NB4 (cell line): ENCODE measurements at regions not wholly inside any gene's neighbourhood (a gene's known extent, or its start where the extent isn't known, plus 50 kb on each side); places are given as distances from the start of the nearest gene placed in this dataset.

Source experiments
- POLR2A ChIP-seq: IDR thresholded peaks from 2 replicates; pipeline ENCODE4 v1.6.1; 2011; ENCODE audit warnings: mild to moderate bottlenecking; ENCODE audit not compliant: insufficient read length; ENCODE audit errors: extremely low read depth
- TF ChIP-seq, protein P1 (sequence below): IDR thresholded peaks from one replicate; pipeline ENCODE4 v1.5.1; 2012; ENCODE audit warnings: low read depth, low read length

- TF ChIP-seq, protein P1, sequence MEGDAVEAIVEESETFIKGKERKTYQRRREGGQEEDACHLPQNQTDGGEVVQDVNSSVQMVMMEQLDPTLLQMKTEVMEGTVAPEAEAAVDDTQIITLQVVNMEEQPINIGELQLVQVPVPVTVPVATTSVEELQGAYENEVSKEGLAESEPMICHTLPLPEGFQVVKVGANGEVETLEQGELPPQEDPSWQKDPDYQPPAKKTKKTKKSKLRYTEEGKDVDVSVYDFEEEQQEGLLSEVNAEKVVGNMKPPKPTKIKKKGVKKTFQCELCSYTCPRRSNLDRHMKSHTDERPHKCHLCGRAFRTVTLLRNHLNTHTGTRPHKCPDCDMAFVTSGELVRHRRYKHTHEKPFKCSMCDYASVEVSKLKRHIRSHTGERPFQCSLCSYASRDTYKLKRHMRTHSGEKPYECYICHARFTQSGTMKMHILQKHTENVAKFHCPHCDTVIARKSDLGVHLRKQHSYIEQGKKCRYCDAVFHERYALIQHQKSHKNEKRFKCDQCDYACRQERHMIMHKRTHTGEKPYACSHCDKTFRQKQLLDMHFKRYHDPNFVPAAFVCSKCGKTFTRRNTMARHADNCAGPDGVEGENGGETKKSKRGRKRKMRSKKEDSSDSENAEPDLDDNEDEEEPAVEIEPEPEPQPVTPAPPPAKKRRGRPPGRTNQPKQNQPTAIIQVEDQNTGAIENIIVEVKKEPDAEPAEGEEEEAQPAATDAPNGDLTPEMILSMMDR, result no peak
- no peak for TF ChIP-seq POLR2A
Observed at GRCh38 chr4:97359826-97360225, 783.5 kb downstream of the STPG2 start.
